ENCODE measurements at regions not wholly inside any gene's neighbourhood (a gene's known extent, or its start where the extent isn't known, plus 50 kb on each side); places are given as distances from the start of the nearest gene placed in this dataset.

DNA sequence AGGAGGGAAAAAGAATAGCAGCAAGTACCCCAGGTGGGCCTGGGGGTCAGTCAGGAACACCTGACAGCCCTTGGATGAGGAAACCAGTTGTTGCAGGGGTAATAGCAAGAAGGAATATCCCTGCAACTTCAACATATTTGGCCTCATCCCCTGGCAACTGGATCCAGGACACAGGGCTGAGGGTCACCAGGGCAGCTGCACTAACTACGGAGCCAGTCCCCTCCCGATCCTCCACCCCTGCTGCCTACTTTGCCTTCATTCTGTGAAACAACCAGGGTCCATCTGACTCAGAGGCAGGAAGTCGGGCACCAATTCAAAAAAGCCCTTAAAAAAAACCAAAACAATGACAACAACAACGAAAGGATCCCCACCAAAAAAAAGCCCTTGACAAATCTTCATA lies 52.9 kb downstream of the FRMPD3 start:
- H3K36me3 ChIP-seq (ENCODE audit: insufficient read depth, low read depth, low read length), result no peaks in the 10 kb centered on the region
- H3K4me3 ChIP-seq (ENCODE audit: low read length), result no peak overlapping the region
- no peak overlapping the region for H3K27ac ChIP-seq (ENCODE audit: low read length)
- H3K4me1 ChIP-seq (ENCODE audit: insufficient read depth, low read length), result 0 out of 2 replicates have a peak, but pooled peaks cover 6% of the 10 kb centered on the region
- no peak overlapping the region for H3K9ac ChIP-seq (ENCODE audit: low read depth, low read length)
- H3K27me3 ChIP-seq (ENCODE audit: insufficient read depth, low read length), result peaks cover 20% of the 10 kb centered on the region; the same call in 1 of the 2 replicates
- no peaks in the 10 kb centered on the region for H3K9me3 ChIP-seq (ENCODE audit: insufficient read depth, low read depth, low read length)

DNA sequence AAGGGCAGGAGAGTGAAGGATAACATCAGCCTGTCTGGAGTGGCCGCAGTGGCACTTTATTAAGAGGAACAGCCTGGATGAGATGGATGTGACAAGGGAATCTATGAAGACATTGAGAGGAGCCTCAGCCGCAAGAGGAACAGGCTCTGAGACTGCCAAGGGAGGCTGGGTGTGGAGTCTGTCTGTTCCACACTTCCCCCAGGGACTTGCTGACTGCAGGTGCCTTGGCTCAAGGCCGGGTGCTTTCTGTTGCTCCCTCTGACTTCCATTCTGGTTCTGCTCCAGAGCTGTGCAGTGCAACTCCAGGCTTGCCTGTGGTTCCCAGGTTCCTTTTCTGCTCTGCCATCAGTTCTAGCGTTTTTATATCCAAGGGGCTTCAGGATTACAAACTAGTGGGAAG lies 54.6 kb downstream of the FRMPD3 start:
- H3K27ac ChIP-seq (ENCODE audit: low read length), result no peak overlapping the region
- no peak overlapping the region for H3K4me3 ChIP-seq (ENCODE audit: low read length)
- 0 out of 2 replicates have a peak, but pooled peaks cover 6% of the 10 kb centered on the region for H3K4me1 ChIP-seq (ENCODE audit: insufficient read depth, low read length)
- H3K9me3 ChIP-seq (ENCODE audit: insufficient read depth, low read depth, low read length), result no peaks in the 10 kb centered on the region
- peaks cover 33% of the 10 kb centered on the region; the same call in 1 of the 2 replicates for H3K27me3 ChIP-seq (ENCODE audit: insufficient read depth, low read length)
- H3K36me3 ChIP-seq (ENCODE audit: insufficient read depth, low read depth, low read length), result no peaks in the 10 kb centered on the region
- no peak overlapping the region for H3K9ac ChIP-seq (ENCODE audit: low read depth, low read length)

DNA sequence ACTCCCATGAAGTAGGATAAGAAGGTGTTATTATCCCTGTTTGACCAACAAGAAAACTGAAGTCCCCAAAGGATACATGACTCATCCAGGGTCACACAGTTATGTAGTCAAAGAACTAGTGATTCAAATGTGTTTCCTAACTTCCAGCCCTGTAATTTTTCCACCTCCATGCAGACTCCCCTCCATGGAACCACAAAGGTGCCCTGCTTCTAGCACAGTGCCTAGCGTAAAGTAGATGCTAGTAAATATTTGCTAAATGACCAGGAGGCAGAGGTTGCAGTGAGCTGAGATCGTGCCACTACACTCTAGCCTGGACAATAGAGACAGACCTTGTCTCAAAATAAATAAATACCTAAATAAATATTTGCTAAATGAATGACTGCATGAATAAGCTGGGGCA lies 55.8 kb downstream of the FRMPD3 start:
- H3K27me3 ChIP-seq (ENCODE audit: insufficient read depth, low read length), result peaks cover 33% of the 10 kb centered on the region; the same call in 1 of the 2 replicates
- H3K9me3 ChIP-seq (ENCODE audit: insufficient read depth, low read depth, low read length), result no peaks in the 10 kb centered on the region

DNA sequence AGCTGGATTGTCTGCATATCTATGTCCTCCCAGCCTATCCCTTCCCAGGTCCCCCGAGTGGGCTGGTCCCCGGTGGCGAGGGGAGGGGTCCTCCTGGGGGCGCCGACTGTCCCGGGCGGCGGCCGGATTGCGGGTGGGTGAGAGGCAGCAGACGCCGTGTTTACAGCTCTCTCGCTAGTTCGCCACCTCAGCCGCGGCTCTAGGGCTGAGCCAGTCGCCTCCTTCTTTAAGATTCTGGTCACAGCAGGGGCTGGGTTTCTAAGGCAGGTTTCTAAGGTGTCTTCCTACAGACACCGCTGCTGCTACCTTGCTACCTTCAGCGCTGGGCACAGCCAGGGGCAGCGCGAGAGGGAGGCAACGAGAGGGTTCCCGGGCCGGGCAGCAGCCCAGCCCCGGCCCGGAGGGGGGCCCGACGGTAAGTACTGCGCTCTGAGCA lies 57.2 kb downstream of the FRMPD3 start:
- H3K27ac ChIP-seq (ENCODE audit: low read length), result no peak overlapping the region
- H3K27me3 ChIP-seq (ENCODE audit: insufficient read depth, low read length), result peaks cover 33% of the 10 kb centered on the region; the same call in 1 of the 2 replicates
- H3K9ac ChIP-seq (ENCODE audit: low read depth, low read length), result no peak overlapping the region
- 0 out of 2 replicates have a peak, but pooled peaks cover 6% of the 10 kb centered on the region for H3K4me1 ChIP-seq (ENCODE audit: insufficient read depth, low read length)
- no peaks in the 10 kb centered on the region for H3K36me3 ChIP-seq (ENCODE audit: insufficient read depth, low read depth, low read length)
- H3K4me3 ChIP-seq (ENCODE audit: low read length), result no peak overlapping the region; the same call in 1 of the 2 replicates
- no peaks in the 10 kb centered on the region for H3K9me3 ChIP-seq (ENCODE audit: insufficient read depth, low read depth, low read length)

More for the DNA sequence above, 55.8 kb downstream of the FRMPD3 start:
- H3K9ac ChIP-seq (ENCODE audit: low read depth, low read length), result no peak overlapping the region
- H3K36me3 ChIP-seq (ENCODE audit: insufficient read depth, low read depth, low read length), result no peaks in the 10 kb centered on the region
- H3K4me1 ChIP-seq (ENCODE audit: insufficient read depth, low read length), result 0 out of 2 replicates have a peak, but pooled peaks cover 6% of the 10 kb centered on the region
- H3K4me3 ChIP-seq (ENCODE audit: low read length), result no peak overlapping the region
- H3K27ac ChIP-seq (ENCODE audit: low read length), result no peak overlapping the region

DNA sequence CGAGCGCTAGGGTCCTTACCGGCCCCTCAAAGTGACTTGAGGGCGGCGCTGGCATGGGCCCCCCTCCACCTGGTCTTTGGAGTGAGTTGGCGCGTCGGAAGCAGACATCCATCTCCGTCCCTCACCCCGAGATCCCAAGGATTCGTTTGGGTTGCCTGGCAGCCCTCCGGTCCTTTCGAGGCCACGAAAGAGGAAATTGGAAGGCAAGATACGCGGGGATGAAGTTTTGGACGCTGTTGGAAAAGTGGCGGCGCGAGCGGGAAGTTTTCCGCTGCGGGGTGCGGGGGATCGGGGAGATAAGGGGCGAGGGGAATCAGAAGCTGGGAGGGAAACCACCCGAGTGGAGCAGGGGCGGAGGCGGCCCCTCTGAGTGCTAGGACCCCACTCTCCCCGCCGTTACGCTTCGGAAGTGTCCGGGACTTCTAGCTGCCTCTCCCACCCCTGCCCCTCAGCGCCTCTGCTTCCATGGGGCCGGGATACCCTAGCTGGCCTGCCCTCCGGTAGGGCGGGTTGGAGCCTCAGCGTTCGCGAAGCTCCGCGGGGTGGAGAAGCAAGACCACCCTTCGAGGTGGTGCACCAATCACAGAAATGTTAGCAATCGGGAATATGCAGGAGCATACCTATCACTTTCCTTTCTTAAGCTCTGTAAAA lies 57.8 kb downstream of the FRMPD3 start:
- H3K9ac ChIP-seq (ENCODE audit: low read depth, low read length), result no peak overlapping the region
- H3K27ac ChIP-seq (ENCODE audit: low read length), result no peak overlapping the region
- peaks cover 33% of the 10 kb centered on the region; the same call in 1 of the 2 replicates for H3K27me3 ChIP-seq (ENCODE audit: insufficient read depth, low read length)
- H3K4me1 ChIP-seq (ENCODE audit: insufficient read depth, low read length), result 0 out of 2 replicates have a peak, but pooled peaks cover 1% of the 10 kb centered on the region
- no peaks in the 10 kb centered on the region for H3K36me3 ChIP-seq (ENCODE audit: insufficient read depth, low read depth, low read length)
- H3K4me3 ChIP-seq (ENCODE audit: low read length), result no peak overlapping the region; the same call in 1 of the 2 replicates
- H3K9me3 ChIP-seq (ENCODE audit: insufficient read depth, low read depth, low read length), result no peaks in the 10 kb centered on the region

DNA sequence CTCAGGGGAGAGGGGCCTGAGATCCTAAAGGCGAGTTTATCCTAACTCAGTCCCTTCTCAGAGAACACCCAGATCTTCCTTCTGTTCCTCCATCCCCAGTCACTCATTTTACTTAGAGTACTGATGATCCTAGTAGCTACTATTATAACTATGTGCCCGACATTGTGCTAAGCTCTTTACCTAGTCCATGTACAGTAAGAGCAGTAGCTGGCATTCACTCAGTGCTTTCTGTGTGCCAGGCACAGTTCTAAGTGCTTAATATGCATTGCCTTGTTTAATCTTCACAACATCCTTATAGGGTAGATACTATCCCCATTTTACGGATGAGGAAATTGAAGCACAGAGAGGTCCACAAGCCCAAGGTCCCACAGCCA lies 58.3 kb downstream of the FRMPD3 start:
- Histone ChIP-seq H3K9me3 (ENCODE audit: insufficient read depth, low read depth, low read length) (no peaks in the 10 kb centered on the region), H3K4me3 (ENCODE audit: low read length) (no peak overlapping the region)

DNA sequence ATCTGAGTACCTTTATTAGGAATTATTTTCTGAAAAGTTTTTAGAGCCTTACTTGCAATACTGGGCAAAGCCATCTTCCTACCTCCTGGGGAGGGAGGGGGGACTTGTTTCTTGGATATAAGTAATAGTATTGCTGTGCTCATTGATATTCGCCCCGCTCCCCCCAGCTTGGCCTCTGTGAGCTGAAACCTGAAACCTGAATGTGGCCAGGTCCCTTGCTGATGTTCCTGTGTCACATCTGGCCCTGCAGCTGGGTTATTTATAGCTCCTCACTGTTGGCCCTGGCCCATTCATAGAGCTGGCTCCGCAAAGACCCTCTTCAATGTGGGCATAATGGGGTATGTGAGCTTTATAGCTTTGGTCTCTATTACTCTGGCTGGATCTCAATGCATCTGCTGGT lies 59.5 kb downstream of the FRMPD3 start:
- Histone ChIP-seq H3K27ac (ENCODE audit: low read length) (no peak overlapping the region), H3K4me3 (ENCODE audit: low read length) (no peak overlapping the region), H3K27me3 (ENCODE audit: insufficient read depth, low read length) (peaks cover 33% of the 10 kb centered on the region; the same call in 1 of the 2 replicates), H3K4me1 (ENCODE audit: insufficient read depth, low read length) (no peaks in the 10 kb centered on the region), H3K9me3 (ENCODE audit: insufficient read depth, low read depth, low read length) (no peaks in the 10 kb centered on the region), H3K36me3 (ENCODE audit: insufficient read depth, low read depth, low read length) (no peaks in the 10 kb centered on the region), H3K9ac (ENCODE audit: low read depth, low read length) (no peak overlapping the region)

More for the DNA sequence above, 58.3 kb downstream of the FRMPD3 start:
- Histone ChIP-seq H3K27me3 (ENCODE audit: insufficient read depth, low read length) (peaks cover 33% of the 10 kb centered on the region; the same call in 1 of the 2 replicates), H3K9ac (ENCODE audit: low read depth, low read length) (no peak overlapping the region), H3K4me1 (ENCODE audit: insufficient read depth, low read length) (no peaks in the 10 kb centered on the region), H3K36me3 (ENCODE audit: insufficient read depth, low read depth, low read length) (no peaks in the 10 kb centered on the region), H3K27ac (ENCODE audit: low read length) (no peak overlapping the region)

DNA sequence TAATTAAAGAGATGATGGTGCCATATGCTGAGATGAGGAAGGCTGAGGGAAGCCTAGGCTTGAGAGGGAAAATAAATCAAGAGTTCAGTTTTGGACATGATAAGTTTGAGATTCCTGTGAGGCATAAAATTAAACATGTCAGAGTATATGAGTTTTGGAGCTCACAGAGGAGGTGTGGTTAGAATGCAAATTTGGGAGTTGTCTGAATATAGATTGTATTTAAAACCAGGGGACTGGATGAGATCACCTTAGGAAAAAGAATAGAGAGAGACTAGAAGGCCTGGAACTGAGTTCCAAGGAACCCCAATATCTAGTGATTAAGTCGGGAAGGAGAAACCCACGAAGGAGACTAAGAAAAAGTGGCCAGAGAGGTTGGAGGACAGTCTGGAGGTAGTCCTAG lies 65.5 kb downstream of the FRMPD3 start:
- Histone ChIP-seq H3K27me3 (ENCODE audit: insufficient read depth, low read length) (no peaks in the 10 kb centered on the region), H3K9ac (ENCODE audit: low read depth, low read length) (no peak overlapping the region), H3K27ac (ENCODE audit: low read length) (no peak overlapping the region), H3K4me3 (ENCODE audit: low read length) (no peak overlapping the region), H3K9me3 (ENCODE audit: insufficient read depth, low read depth, low read length) (no peaks in the 10 kb centered on the region), H3K4me1 (ENCODE audit: insufficient read depth, low read length) (no peaks in the 10 kb centered on the region), H3K36me3 (ENCODE audit: insufficient read depth, low read depth, low read length) (no peaks in the 10 kb centered on the region)

DNA sequence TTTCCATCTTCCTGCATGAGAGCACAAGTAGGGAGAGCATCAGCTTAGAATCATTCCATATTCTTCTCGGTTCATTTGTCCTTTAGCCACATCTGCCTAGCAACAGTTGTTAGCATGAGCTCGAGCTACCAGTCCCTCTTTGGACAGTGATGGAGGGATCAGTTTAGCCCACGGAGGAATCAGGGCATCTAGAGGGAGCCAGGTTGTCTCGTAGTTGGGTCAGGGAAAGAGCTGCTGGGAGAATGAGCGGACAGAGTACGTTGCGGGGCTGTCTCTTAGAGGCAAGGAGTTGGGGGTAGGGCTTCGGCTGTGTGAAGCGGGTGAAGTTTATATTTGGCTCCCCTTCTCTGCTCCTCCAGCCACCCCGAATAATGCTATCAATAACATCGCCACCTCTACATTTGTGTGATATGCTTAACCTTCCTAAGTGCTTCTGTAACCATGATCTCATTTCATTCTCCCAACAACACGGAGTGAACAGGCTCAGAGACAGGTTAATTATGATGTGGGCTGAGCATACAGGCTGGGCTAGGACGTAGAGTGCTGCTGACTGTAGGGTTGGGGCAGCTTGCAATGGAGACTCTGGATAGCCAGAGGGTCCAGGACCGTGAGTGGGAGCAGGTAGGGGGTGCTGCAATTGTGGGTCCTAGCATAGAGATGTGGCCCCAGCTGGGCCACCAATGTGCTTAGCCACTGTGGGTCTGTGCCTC lies 72.6 kb downstream of the FRMPD3 start:
- H3K27ac ChIP-seq (ENCODE audit: low read length), result no peak overlapping the region
- H3K4me1 ChIP-seq (ENCODE audit: insufficient read depth, low read length), result no peaks in the 10 kb centered on the region
- no peaks in the 10 kb centered on the region for H3K27me3 ChIP-seq (ENCODE audit: insufficient read depth, low read length)
- H3K4me3 ChIP-seq (ENCODE audit: low read length), result no peak overlapping the region
- H3K9me3 ChIP-seq (ENCODE audit: insufficient read depth, low read depth, low read length), result no peaks in the 10 kb centered on the region
- H3K36me3 ChIP-seq (ENCODE audit: insufficient read depth, low read depth, low read length), result no peaks in the 10 kb centered on the region
- H3K9ac ChIP-seq (ENCODE audit: low read depth, low read length), result no peak overlapping the region

DNA sequence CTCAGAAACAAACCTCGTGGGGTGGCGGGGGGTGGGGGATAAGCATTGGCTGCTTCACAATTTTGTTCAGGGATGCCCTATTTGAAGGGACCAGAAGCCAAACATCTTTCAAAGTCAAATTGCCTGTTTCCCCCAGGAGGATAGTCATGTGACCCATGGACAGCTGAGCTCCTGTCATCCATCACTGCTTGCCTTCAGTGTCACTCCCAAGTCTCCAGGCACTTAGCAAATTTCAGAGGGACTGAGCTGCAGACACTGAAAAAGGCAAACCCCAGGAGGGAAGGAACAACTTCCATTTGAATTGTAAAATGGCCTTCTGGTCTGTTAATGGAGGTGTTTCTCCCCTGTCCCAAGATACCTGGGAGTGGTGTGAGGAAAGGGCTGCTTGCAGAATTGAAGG lies 73.4 kb downstream of the FRMPD3 start:
- Histone ChIP-seq H3K27ac (ENCODE audit: low read length) (no peak overlapping the region), H3K27me3 (ENCODE audit: insufficient read depth, low read length) (no peaks in the 10 kb centered on the region), H3K9me3 (ENCODE audit: insufficient read depth, low read depth, low read length) (no peaks in the 10 kb centered on the region), H3K36me3 (ENCODE audit: insufficient read depth, low read depth, low read length) (no peaks in the 10 kb centered on the region), H3K9ac (ENCODE audit: low read depth, low read length) (no peak overlapping the region), H3K4me1 (ENCODE audit: insufficient read depth, low read length) (no peaks in the 10 kb centered on the region), H3K4me3 (ENCODE audit: low read length) (no peak overlapping the region)

DNA sequence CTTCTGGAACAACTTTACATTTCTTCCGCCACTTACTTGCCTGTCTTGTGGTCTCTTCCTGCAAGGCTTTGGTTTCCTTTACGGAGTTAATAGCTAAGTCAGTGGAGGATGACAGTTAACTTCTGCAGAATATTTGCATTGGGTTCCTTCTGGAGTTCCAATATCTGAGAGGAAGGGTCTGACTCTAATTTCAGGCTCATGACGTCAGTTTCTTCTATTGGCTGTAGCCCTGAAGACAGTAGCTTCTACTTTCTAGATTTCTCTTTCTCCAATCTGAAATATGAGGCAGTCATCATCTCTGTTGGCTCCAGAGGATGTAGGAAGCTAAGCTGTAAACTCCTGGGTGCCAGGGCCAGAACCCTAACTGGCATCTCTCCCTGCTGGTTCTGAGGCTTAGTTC lies 76.7 kb downstream of the FRMPD3 start:
- Histone ChIP-seq H3K9ac (ENCODE audit: low read depth, low read length) (no peak overlapping the region), H3K4me1 (ENCODE audit: insufficient read depth, low read length) (no peaks in the 10 kb centered on the region), H3K36me3 (ENCODE audit: insufficient read depth, low read depth, low read length) (no peaks in the 10 kb centered on the region), H3K27me3 (ENCODE audit: insufficient read depth, low read length) (no peaks in the 10 kb centered on the region), H3K4me3 (ENCODE audit: low read length) (no peak overlapping the region), H3K27ac (ENCODE audit: low read length) (no peak overlapping the region), H3K9me3 (ENCODE audit: insufficient read depth, low read depth, low read length) (no peaks in the 10 kb centered on the region)

DNA sequence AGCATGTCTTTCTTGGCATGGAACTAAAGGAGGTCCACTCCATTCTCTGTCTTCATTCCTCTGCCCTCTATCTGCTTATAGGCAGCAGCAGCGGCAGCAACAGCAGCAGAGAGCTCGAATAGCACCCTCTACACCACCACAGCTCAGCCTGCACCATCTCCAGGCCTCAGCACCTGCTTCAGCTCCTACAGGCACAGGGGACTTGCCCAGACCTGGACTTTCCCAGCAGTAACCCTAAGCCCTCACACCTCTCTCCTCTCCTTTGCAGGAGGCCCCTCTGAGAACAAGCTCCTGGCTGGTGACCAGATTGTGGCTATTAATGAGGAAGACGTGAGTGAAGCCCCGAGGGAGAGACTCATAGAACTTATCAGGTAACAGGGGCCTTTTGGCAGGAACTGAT lies 80.7 kb downstream of the FRMPD3 start:
- Histone ChIP-seq H3K9ac (ENCODE audit: low read depth, low read length) (no peak overlapping the region), H3K36me3 (ENCODE audit: insufficient read depth, low read depth, low read length) (no peaks in the 10 kb centered on the region), H3K27me3 (ENCODE audit: insufficient read depth, low read length) (no peaks in the 10 kb centered on the region), H3K27ac (ENCODE audit: low read length) (no peak overlapping the region), H3K4me3 (ENCODE audit: low read length) (no peak overlapping the region), H3K9me3 (ENCODE audit: insufficient read depth, low read depth, low read length) (no peaks in the 10 kb centered on the region), H3K4me1 (ENCODE audit: insufficient read depth, low read length) (no peaks in the 10 kb centered on the region)

Data from iPS-20b (cell line).